ACC112 (cell line): ENCODE measurements at regions not wholly inside any gene's neighbourhood (a gene's known extent, or its start where the extent isn't known, plus 50 kb on each side); places are given as distances from the start of the nearest gene placed in this dataset.
A peak's percentile ranks its signal among the peaks of the same experiment; 100 is the strongest.
"Not testable (repeated sequence)": the region's sequence is repeated elsewhere in the genome, so short reads cannot be mapped to it uniquely, and the experiment has no call there.

Experiments used
- H2AFZ ChIP-seq: fragments of 200-600 bp; sonication (generic); one replicate; pipeline ENCODE4 v1.6.0; 2017; ENCODE audit warnings: antibody characterized with exemption, low read length; ENCODE audit not compliant: unreplicated experiment
- H3K27ac ChIP-seq: fragments of 200-600 bp; sonication (generic); 2 replicates; pipeline ENCODE4 v1.5.1; 2014; ENCODE audit warnings: low read depth, mild to moderate bottlenecking, antibody characterized with exemption, low read length, moderate library complexity
- H3K27me3 ChIP-seq: fragments of 200-600 bp; sonication (generic); 2 replicates; pipeline ENCODE4 v1.6.1; 2014; ENCODE audit warnings: mild to moderate bottlenecking, antibody characterized with exemption, low read length, moderate library complexity, mixed read lengths; ENCODE audit not compliant: insufficient read depth
- H3K36me3 ChIP-seq: fragments of 200-600 bp; sonication (generic); 2 replicates; pipeline ENCODE4 v1.6.1; 2016; ENCODE audit warnings: mild to moderate bottlenecking, antibody characterized with exemption, low read length, moderate library complexity, mixed read lengths; ENCODE audit not compliant: insufficient read depth
- H3K4me1 ChIP-seq: fragments of 200-600 bp; sonication (generic); one replicate; pipeline ENCODE4 v1.6.1; 2016; ENCODE audit warnings: low read length, mixed read lengths; ENCODE audit not compliant: insufficient read depth, unreplicated experiment, control insufficient read depth
- H3K4me3 ChIP-seq: fragments of 200-600 bp; sonication (generic); 2 replicates; pipeline ENCODE4 v1.5.1; 2014; ENCODE audit warnings: mild to moderate bottlenecking, low read depth, low read length
- H3K79me2 ChIP-seq: fragments of 200-600 bp; sonication (generic); one replicate; pipeline ENCODE4 v1.6.0; 2016; ENCODE audit warnings: low read length; ENCODE audit not compliant: control insufficient read depth, unreplicated experiment, insufficient read depth

GRCh38 chr15:32536507-32537172, 56.6 kb upstream of the GOLGA8N start:
- not testable (repeated sequence) for H3K4me1 ChIP-seq, H3K27ac ChIP-seq, H3K79me2 ChIP-seq, H2AFZ ChIP-seq, H3K36me3 ChIP-seq, H3K27me3 ChIP-seq
- H3K4me3 ChIP-seq, result peak overlapping the region; percentile 78

GRCh38 chr15:32536057-32536493, 57.2 kb upstream of the GOLGA8N start:
- not testable (repeated sequence) for H3K79me2 ChIP-seq

GRCh38 chr15:32535150-32535898, 57.9 kb upstream of the GOLGA8N start:
- not testable (repeated sequence) for H3K4me1 ChIP-seq, H3K27ac ChIP-seq, H3K27me3 ChIP-seq, H3K36me3 ChIP-seq, H3K4me3 ChIP-seq, H3K79me2 ChIP-seq, H2AFZ ChIP-seq

More at GRCh38 chr15:32536057-32536493, 57.2 kb upstream of the GOLGA8N start:
- H3K27me3 ChIP-seq, H3K36me3 ChIP-seq, H2AFZ ChIP-seq, H3K4me3 ChIP-seq, H3K27ac ChIP-seq, H3K4me1 ChIP-seq: not testable (repeated sequence)

GRCh38 chr15:32522900-32523299, 67.5 kb upstream of the GOLGA8O start:
- H3K27ac ChIP-seq, H3K27me3 ChIP-seq, H3K4me1 ChIP-seq, H3K4me3 ChIP-seq, H3K36me3 ChIP-seq, H2AFZ ChIP-seq, H3K79me2 ChIP-seq: not testable (repeated sequence)

DNA sequence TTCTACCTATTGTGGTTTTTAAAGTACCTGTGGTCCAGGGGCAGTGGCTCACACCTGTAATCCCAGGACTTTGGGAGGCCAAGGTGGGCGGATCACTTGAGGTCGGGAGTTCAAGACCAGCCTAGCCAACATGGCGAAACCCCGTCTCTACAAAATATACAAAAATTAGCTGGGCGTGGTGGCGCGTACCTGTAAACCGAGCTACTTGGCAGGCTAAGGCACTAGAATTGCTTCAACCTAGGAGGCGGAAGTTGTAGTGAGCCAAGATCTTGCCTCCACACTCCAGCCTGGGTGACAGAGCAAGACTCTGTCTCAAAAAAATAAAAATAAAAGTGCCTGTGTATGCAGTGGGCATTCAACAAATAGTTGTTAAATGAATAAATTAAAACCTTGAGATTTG, 67.0 kb upstream of the GOLGA8O start:
- not testable (repeated sequence) for H3K79me2 ChIP-seq, H3K36me3 ChIP-seq, H3K27ac ChIP-seq

DNA sequence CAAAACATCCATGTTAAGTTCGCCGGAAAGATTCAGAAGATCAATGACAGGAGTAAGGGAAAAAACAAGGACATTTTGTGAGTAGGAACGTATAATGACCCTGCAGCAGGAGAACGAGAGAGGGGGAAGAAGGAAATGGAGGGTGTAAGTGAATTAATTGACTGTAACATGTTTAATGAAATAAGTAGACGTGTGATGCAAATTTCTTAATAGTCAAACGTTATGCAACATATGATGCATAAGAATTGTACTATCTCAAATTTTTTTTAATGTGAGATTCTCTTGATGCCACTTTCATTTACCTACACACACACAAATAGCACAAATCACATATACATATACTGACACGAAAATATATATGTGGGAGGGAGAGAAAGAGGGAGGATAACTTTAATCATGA, 63.5 kb upstream of the GOLGA8O start:
- not testable (repeated sequence) for H3K27ac ChIP-seq, H3K36me3 ChIP-seq, H3K27me3 ChIP-seq, H2AFZ ChIP-seq, H3K4me1 ChIP-seq, H3K79me2 ChIP-seq, H3K4me3 ChIP-seq

More for the DNA sequence above, 67.0 kb upstream of the GOLGA8O start:
- not testable (repeated sequence) for H3K27me3 ChIP-seq, H2AFZ ChIP-seq, H3K4me1 ChIP-seq, H3K4me3 ChIP-seq

DNA sequence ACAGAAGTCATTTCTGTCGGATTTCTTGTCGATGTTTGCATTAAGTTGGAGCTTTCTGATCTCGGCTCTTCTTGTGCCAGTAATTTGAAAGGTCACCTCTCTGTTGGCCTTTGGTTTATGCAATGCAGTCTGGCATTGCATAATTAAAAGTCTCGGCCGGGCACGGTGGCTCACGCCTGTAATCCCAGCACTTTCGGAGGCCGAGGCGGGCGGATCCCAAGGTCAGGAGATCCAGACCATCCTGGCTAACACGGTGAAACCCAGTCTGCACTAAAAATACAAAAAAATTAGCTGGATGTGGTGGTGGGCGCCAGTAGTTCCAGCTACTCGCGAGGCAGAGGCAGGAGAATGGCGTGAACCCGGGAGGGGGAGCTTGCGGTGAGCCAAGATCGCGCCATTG, 62.6 kb upstream of the GOLGA8O start:
- H3K4me1 ChIP-seq, H3K27me3 ChIP-seq, H3K27ac ChIP-seq, H2AFZ ChIP-seq, H3K79me2 ChIP-seq, H3K4me3 ChIP-seq, H3K36me3 ChIP-seq: not testable (repeated sequence)

- not testable (repeated sequence) for H3K4me3 ChIP-seq
Measured at GRCh38 chr15:32516954-32517353, 61.5 kb upstream of the GOLGA8O start.

GRCh38 chr15:32513378-32513777, 57.9 kb upstream of the GOLGA8O start:
- H2AFZ ChIP-seq, H3K79me2 ChIP-seq, H3K4me1 ChIP-seq, H3K27me3 ChIP-seq, H3K36me3 ChIP-seq, H3K27ac ChIP-seq, H3K4me3 ChIP-seq: not testable (repeated sequence)

More at GRCh38 chr15:32516954-32517353, 61.5 kb upstream of the GOLGA8O start:
- not testable (repeated sequence) for H3K27me3 ChIP-seq, H2AFZ ChIP-seq, H3K79me2 ChIP-seq, H3K27ac ChIP-seq, H3K4me1 ChIP-seq, H3K36me3 ChIP-seq

GRCh38 chr15:32510027-32510426, 54.6 kb upstream of the GOLGA8O start:
- not testable (repeated sequence) for H3K27me3 ChIP-seq, H3K27ac ChIP-seq, H3K4me3 ChIP-seq, H2AFZ ChIP-seq, H3K4me1 ChIP-seq, H3K36me3 ChIP-seq, H3K79me2 ChIP-seq

GRCh38 chr15:32508081-32508480, 52.6 kb upstream of the GOLGA8O start:
- not testable (repeated sequence) for H3K27ac ChIP-seq, H3K4me1 ChIP-seq, H3K4me3 ChIP-seq, H2AFZ ChIP-seq, H3K79me2 ChIP-seq, H3K27me3 ChIP-seq, H3K36me3 ChIP-seq
